Neural progenitor cell (in vitro differentiated cells): ENCODE measurements at regions not wholly inside any gene's neighbourhood (a gene's known extent, or its start where the extent isn't known, plus 50 kb on each side); places are given as distances from the start of the nearest gene placed in this dataset.

Source experiments
- DNase-seq: peaks from one replicate; pipeline ENCODE4 v3.0.0-alpha.2; 2016; ENCODE audit warnings: low spot score
- H2AFZ ChIP-seq: fragments of 200-600 bp; sonication (generic); replicated peaks from 2 replicates; pipeline ENCODE4 v1.6.1; 2016; ENCODE audit warnings: antibody characterized with exemption
- H3F3A ChIP-seq: fragments of 200-600 bp; sonication (generic); 2 replicates; pipeline ENCODE4 v1.6.1; 2016; ENCODE audit warnings: antibody characterized with exemption, low read depth
- H3K27ac ChIP-seq: fragments of 200-600 bp; sonication (generic); 2 replicates; pipeline ENCODE4 v1.5.1; 2016; ENCODE audit warnings: mild to moderate bottlenecking
- H3K27me3 ChIP-seq: fragments of 200-600 bp; sonication (generic); 2 replicates; pipeline ENCODE4 v1.6.1; 2016; ENCODE audit warnings: mild to moderate bottlenecking, moderate library complexity
- H3K36me3 ChIP-seq: fragments of 200-600 bp; sonication (generic); 2 replicates; pipeline ENCODE4 v1.5.1; 2016
- H3K4me1 ChIP-seq: fragments of 200-600 bp; sonication (generic); 2 replicates; pipeline ENCODE4 v1.6.1; 2016; ENCODE audit warnings: mixed run types
- H3K4me2 ChIP-seq: fragments of 200-600 bp; sonication (generic); 2 replicates; pipeline ENCODE4 v1.6.1; 2016
- H3K4me3 ChIP-seq: fragments of 200-600 bp; sonication (generic); 2 replicates; pipeline ENCODE4 v1.5.1; 2016
- H3K79me2 ChIP-seq: fragments of 200-600 bp; sonication (generic); 2 replicates; pipeline ENCODE4 v1.6.1; 2016; ENCODE audit warnings: low read depth
- H3K9ac ChIP-seq: fragments of 200-600 bp; sonication (generic); 2 replicates; pipeline ENCODE4 v1.6.1; 2016
- H3K9me3 ChIP-seq: fragments of 200-600 bp; sonication (generic); 2 replicates; pipeline ENCODE4 v1.5.1; 2016; ENCODE audit warnings: low read depth
- H4K20me1 ChIP-seq: fragments of 200-600 bp; sonication (generic); 2 replicates; pipeline ENCODE4 v1.6.1; 2016; ENCODE audit warnings: low read depth
- H3K27ac Mint-ChIP-seq: 3 replicates; pipeline ENCODE4 v1.8.0; 2021; ENCODE audit warnings: mixed read lengths
- H3K27me3 Mint-ChIP-seq: 2 replicates; pipeline ENCODE4 v1.8.0; 2022; ENCODE audit warnings: low read depth, mild to moderate bottlenecking, inconsistent platforms, moderate library complexity, mixed read lengths; ENCODE audit not compliant: insufficient read depth
- H3K36me3 Mint-ChIP-seq: 3 replicates; pipeline ENCODE4 v1.8.0; 2021; ENCODE audit warnings: mixed read lengths
- H3K4me1 Mint-ChIP-seq: 3 replicates; pipeline ENCODE4 v1.8.0; 2021; ENCODE audit warnings: mixed read lengths
- H3K4me3 Mint-ChIP-seq: 3 replicates; pipeline ENCODE4 v1.8.0; 2021; ENCODE audit warnings: mild to moderate bottlenecking, moderate library complexity, mixed read lengths
- H3K9me3 Mint-ChIP-seq: 3 replicates; pipeline ENCODE4 v1.8.0; 2020; ENCODE audit warnings: mixed read lengths
- EZH2 ChIP-seq: fragments of 200-600 bp; sonication (generic); IDR thresholded peaks from 2 replicates; pipeline ENCODE4 v1.6.1; 2017; ENCODE audit warnings: antibody characterized with exemption, mild to moderate bottlenecking, moderate library complexity
- EZH2phosphoT487 ChIP-seq: fragments of 200-600 bp; sonication (generic); IDR thresholded peaks from 2 replicates; pipeline ENCODE4 v1.6.1; 2017; ENCODE audit warnings: antibody characterized with exemption
- TF ChIP-seq, protein P1 (sequence below): fragments of 200-600 bp; sonication (generic); IDR thresholded peaks from 2 replicates; pipeline ENCODE4 v1.5.1; 2017; ENCODE audit warnings: antibody characterized with exemption, mild to moderate bottlenecking

GRCh38 chr3:152709659-152710058 lies 125.3 kb upstream of the P2RY1 start:
- Histone ChIP-seq H3K4me2 (no peak overlapping the region), H3K27ac (no peak overlapping the region), H3K79me2 (no peaks in the 10 kb centered on the region), H4K20me1 (no peaks in the 10 kb centered on the region), H3K36me3 (no peaks in the 10 kb centered on the region), H3F3A (no peaks in the 10 kb centered on the region), H3K4me3 (no peak overlapping the region), H2AFZ (no peak overlapping the region), H3K4me1 (no peaks in the 10 kb centered on the region), H3K9ac (no peak overlapping the region), H3K27me3 (no peaks in the 10 kb centered on the region), H3K9me3 (no peaks in the 10 kb centered on the region)
- Mint-ChIP-seq H3K36me3 (no peaks in the 10 kb centered on the region), H3K27ac (no peak overlapping the region), H3K9me3 (no peaks in the 10 kb centered on the region), H3K4me3 (no peak overlapping the region), H3K27me3 (no peaks in the 10 kb centered on the region), H3K4me1 (no peaks in the 10 kb centered on the region)
- DNase-seq, result no peak
- TF ChIP-seq EZH2 (no peak), EZH2phosphoT487 (no peak)
- TF ChIP-seq, protein P1, sequence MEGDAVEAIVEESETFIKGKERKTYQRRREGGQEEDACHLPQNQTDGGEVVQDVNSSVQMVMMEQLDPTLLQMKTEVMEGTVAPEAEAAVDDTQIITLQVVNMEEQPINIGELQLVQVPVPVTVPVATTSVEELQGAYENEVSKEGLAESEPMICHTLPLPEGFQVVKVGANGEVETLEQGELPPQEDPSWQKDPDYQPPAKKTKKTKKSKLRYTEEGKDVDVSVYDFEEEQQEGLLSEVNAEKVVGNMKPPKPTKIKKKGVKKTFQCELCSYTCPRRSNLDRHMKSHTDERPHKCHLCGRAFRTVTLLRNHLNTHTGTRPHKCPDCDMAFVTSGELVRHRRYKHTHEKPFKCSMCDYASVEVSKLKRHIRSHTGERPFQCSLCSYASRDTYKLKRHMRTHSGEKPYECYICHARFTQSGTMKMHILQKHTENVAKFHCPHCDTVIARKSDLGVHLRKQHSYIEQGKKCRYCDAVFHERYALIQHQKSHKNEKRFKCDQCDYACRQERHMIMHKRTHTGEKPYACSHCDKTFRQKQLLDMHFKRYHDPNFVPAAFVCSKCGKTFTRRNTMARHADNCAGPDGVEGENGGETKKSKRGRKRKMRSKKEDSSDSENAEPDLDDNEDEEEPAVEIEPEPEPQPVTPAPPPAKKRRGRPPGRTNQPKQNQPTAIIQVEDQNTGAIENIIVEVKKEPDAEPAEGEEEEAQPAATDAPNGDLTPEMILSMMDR, result no peak

- Histone ChIP-seq H3K4me1 (no peaks in the 10 kb centered on the region), H3K79me2 (no peaks in the 10 kb centered on the region), H3K4me2 (no peak overlapping the region), H3K4me3 (no peak overlapping the region), H3K27me3 (no peaks in the 10 kb centered on the region), H4K20me1 (no peaks in the 10 kb centered on the region), H3K9ac (no peak overlapping the region), H3F3A (no peaks in the 10 kb centered on the region), H3K36me3 (no peaks in the 10 kb centered on the region), H3K9me3 (no peaks in the 10 kb centered on the region), H2AFZ (no peak overlapping the region), H3K27ac (no peak overlapping the region)
- H3K4me3 Mint-ChIP-seq, result no peak overlapping the region
- H3K27me3 Mint-ChIP-seq, result no peaks in the 10 kb centered on the region
- DNase-seq, result no peak
- no peaks in the 10 kb centered on the region for H3K4me1 Mint-ChIP-seq
- H3K36me3 Mint-ChIP-seq, result no peaks in the 10 kb centered on the region
- H3K27ac Mint-ChIP-seq, result no peak overlapping the region
- TF ChIP-seq, protein P1, result no peak
- H3K9me3 Mint-ChIP-seq, result no peaks in the 10 kb centered on the region
Measured at GRCh38 chr3:152710549-152710948, 124.4 kb upstream of the P2RY1 start.

DNA sequence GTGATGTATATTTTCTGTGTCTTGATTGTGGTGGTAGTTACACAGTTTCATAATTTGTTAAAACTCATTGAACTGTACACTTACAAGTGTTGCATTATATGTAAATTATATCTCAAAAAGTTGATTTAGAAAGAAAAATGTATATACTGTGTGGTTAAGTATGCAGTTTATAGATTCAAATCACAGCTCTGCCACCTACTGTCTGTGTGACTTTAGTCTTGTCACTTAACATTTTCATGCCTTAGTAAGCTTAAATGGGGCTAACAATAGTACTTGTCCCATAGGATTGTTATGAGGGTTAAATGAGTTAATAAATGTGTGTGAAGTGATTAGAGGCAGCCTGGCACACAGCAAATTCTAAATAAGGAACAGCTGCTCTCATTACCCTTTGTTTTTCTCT lies 120.9 kb upstream of the P2RY1 start:
- no peaks in the 10 kb centered on the region for H3K36me3 Mint-ChIP-seq
- no peak overlapping the region for H3K4me3 ChIP-seq
- no peak overlapping the region for H3K27ac Mint-ChIP-seq
- no peak for TF ChIP-seq EZH2phosphoT487
- TF ChIP-seq EZH2, result no peak
- TF ChIP-seq, protein P1, result no peak
- H3K79me2 ChIP-seq, result no peaks in the 10 kb centered on the region
- H3K27ac ChIP-seq, result no peak overlapping the region
- peaks cover 2% of the 10 kb centered on the region for H3K27me3 Mint-ChIP-seq
- H3F3A ChIP-seq, result no peaks in the 10 kb centered on the region
- no peak overlapping the region for H2AFZ ChIP-seq
- H3K4me2 ChIP-seq, result no peak overlapping the region
- no peaks in the 10 kb centered on the region for H3K4me1 ChIP-seq
- peaks cover 3% of the 10 kb centered on the region for H3K4me1 Mint-ChIP-seq
- H3K9me3 Mint-ChIP-seq, result no peaks in the 10 kb centered on the region
- no peak overlapping the region for H3K9ac ChIP-seq
- DNase-seq, result no peak
- H4K20me1 ChIP-seq, result no peaks in the 10 kb centered on the region
- H3K27me3 ChIP-seq, result no peaks in the 10 kb centered on the region
- H3K36me3 ChIP-seq, result no peaks in the 10 kb centered on the region
- H3K9me3 ChIP-seq, result no peaks in the 10 kb centered on the region
- H3K4me3 Mint-ChIP-seq, result no peak overlapping the region

- H3K9me3 Mint-ChIP-seq, result no peaks in the 10 kb centered on the region
- H3K27ac Mint-ChIP-seq, result no peak overlapping the region
- no peaks in the 10 kb centered on the region for H3K36me3 ChIP-seq
- TF ChIP-seq, protein P1, result no peak
- TF ChIP-seq EZH2 (no peak), EZH2phosphoT487 (no peak)
- no peak overlapping the region for H3K4me3 Mint-ChIP-seq
- no peaks in the 10 kb centered on the region for H4K20me1 ChIP-seq
- H3K27me3 Mint-ChIP-seq, result peaks cover 2% of the 10 kb centered on the region
- no peaks in the 10 kb centered on the region for H3F3A ChIP-seq
- no peaks in the 10 kb centered on the region for H3K36me3 Mint-ChIP-seq
- H3K9ac ChIP-seq, result no peak overlapping the region
- no peaks in the 10 kb centered on the region for H3K9me3 ChIP-seq
- H3K4me1 ChIP-seq, result no peaks in the 10 kb centered on the region
- H3K27ac ChIP-seq, result no peak overlapping the region
- peaks cover 6% of the 10 kb centered on the region for H3K4me1 Mint-ChIP-seq
- H2AFZ ChIP-seq, result no peak overlapping the region
- no peak overlapping the region for H3K4me2 ChIP-seq
- DNase-seq, result no peak
- H3K27me3 ChIP-seq, result no peaks in the 10 kb centered on the region
- no peak overlapping the region for H3K4me3 ChIP-seq
- H3K79me2 ChIP-seq, result no peaks in the 10 kb centered on the region
Measured at GRCh38 chr3:152714507-152714906, 120.4 kb upstream of the P2RY1 start.
